Uterus (tissue), 2 donors: ENCODE measurements at regions not wholly inside any gene's neighbourhood (a gene's known extent, or its start where the extent isn't known, plus 50 kb on each side); places are given as distances from the start of the nearest gene placed in this dataset.

Source experiments
- CTCF ChIP-seq, 4 experiments: fragments of 200-600 bp in 2 of 4; fragments of 450-650 bp in 2 of 4; sonication (generic) in 2 of 4; IDR thresholded peaks; one replicate each; pipeline ENCODE4 v1.5.1; 2016 to 2019; ENCODE audit warnings: antibody characterized with exemption in 4 of 4, mild to moderate bottlenecking in 2 of 4, moderate library complexity in 1 of 4
- POLR2A ChIP-seq, 2 donors: fragments of 450-650 bp; IDR thresholded peaks; one replicate each; pipeline ENCODE4 v1.6.1; 2016; ENCODE audit warnings: antibody characterized with exemption in 2 of 2, mild to moderate bottlenecking in 1 of 2, moderate library complexity in 1 of 2

GRCh38 chr12:54744590-54744989 lies 96.4 kb upstream of the DCD start:
- TF ChIP-seq CTCF (IDR thresholded peaks at IDR 0.05) (no peak), POLR2A (IDR thresholded peaks at IDR 0.05) (no peak)
